Breast epithelium (tissue), 3 donors: ENCODE measurements at regions not wholly inside any gene's neighbourhood (a gene's known extent, or its start where the extent isn't known, plus 50 kb on each side); places are given as distances from the start of the nearest gene placed in this dataset.

Experiments
- CTCF ChIP-seq, 3 donors: fragments of 450-650 bp; IDR thresholded peaks; one replicate each; pipeline ENCODE4 v1.5.1; 2016 to 2017; ENCODE audit warnings: antibody characterized with exemption in 3 of 3, mild to moderate bottlenecking in 3 of 3, moderate library complexity in 3 of 3
- POLR2AphosphoS5 ChIP-seq, 3 donors: sonication (generic); formaldehyde crosslinking; IDR thresholded peaks; one replicate each; pipeline ENCODE4 v1.6.1; 2017; ENCODE audit warnings: antibody characterized with exemption in 3 of 3

GRCh38 chr5:165448753-165449152 is 1943.3 kb downstream of the MAT2B start:
- TF ChIP-seq CTCF (IDR thresholded peaks at IDR 0.05): no peak
- TF ChIP-seq POLR2AphosphoS5 (IDR thresholded peaks at IDR 0.05): no peak
